A673 (cell line): ENCODE measurements at regions not wholly inside any gene's neighbourhood (a gene's known extent, or its start where the extent isn't known, plus 50 kb on each side); places are given as distances from the start of the nearest gene placed in this dataset.

Experiments used
- EZH2 ChIP-seq: fragments of 200-600 bp; sonication (generic); IDR thresholded peaks from 2 replicates; pipeline ENCODE4 v1.6.1; 2017; ENCODE audit warnings: borderline replicate concordance, low read depth, mild to moderate bottlenecking, mixed read lengths, antibody characterized with exemption, low read length; ENCODE audit not compliant: poor library complexity, severe bottlenecking
- TF ChIP-seq, protein P1 (sequence below): fragments of 300-800, 200-600 bp; sonication (generic); conservative IDR thresholded peaks from 2 replicates; pipeline ENCODE4 v1.5.1; 2017; ENCODE audit warnings: low read depth, mild to moderate bottlenecking, antibody characterized with exemption, low read length, moderate library complexity, mixed read lengths

- TF ChIP-seq, protein P1, sequence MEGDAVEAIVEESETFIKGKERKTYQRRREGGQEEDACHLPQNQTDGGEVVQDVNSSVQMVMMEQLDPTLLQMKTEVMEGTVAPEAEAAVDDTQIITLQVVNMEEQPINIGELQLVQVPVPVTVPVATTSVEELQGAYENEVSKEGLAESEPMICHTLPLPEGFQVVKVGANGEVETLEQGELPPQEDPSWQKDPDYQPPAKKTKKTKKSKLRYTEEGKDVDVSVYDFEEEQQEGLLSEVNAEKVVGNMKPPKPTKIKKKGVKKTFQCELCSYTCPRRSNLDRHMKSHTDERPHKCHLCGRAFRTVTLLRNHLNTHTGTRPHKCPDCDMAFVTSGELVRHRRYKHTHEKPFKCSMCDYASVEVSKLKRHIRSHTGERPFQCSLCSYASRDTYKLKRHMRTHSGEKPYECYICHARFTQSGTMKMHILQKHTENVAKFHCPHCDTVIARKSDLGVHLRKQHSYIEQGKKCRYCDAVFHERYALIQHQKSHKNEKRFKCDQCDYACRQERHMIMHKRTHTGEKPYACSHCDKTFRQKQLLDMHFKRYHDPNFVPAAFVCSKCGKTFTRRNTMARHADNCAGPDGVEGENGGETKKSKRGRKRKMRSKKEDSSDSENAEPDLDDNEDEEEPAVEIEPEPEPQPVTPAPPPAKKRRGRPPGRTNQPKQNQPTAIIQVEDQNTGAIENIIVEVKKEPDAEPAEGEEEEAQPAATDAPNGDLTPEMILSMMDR, result no peak
- TF ChIP-seq EZH2, result no peak
These were observed 91.7 kb downstream of the MDH1 start for GRCh38 chr2:63680455-63680854.
